ENCODE measurements at regions not wholly inside any gene's neighbourhood (a gene's known extent, or its start where the extent isn't known, plus 50 kb on each side); places are given as distances from the start of the nearest gene placed in this dataset.

DNA sequence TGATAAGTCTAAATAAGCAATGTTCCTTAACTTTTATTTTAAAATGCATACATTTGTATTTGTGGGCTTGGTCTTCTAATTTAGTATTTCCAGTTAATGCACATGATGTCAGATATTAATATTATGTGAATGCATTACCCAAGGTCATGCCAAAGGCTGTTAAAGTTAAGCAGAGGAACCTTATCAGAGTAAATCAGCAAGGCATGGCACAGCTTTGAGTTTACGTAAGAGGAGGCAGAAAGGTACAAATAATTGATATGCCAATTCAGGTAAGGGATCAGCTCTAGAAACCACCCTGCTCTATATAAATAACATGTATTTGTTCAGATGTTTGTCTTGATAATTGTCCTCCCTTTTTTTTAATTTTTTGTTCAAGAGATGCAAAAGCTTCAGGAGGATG is 64.5 kb upstream of the CHRM3 start:
- TF ChIP-seq, protein P1, sequence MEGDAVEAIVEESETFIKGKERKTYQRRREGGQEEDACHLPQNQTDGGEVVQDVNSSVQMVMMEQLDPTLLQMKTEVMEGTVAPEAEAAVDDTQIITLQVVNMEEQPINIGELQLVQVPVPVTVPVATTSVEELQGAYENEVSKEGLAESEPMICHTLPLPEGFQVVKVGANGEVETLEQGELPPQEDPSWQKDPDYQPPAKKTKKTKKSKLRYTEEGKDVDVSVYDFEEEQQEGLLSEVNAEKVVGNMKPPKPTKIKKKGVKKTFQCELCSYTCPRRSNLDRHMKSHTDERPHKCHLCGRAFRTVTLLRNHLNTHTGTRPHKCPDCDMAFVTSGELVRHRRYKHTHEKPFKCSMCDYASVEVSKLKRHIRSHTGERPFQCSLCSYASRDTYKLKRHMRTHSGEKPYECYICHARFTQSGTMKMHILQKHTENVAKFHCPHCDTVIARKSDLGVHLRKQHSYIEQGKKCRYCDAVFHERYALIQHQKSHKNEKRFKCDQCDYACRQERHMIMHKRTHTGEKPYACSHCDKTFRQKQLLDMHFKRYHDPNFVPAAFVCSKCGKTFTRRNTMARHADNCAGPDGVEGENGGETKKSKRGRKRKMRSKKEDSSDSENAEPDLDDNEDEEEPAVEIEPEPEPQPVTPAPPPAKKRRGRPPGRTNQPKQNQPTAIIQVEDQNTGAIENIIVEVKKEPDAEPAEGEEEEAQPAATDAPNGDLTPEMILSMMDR (IDR thresholded peaks at IDR 0.05), result no peak
- no peak for TF ChIP-seq POLR2A (IDR thresholded peaks at IDR 0.05)
